SH-SY5Y (cell line): ENCODE measurements at regions not wholly inside any gene's neighbourhood (a gene's known extent, or its start where the extent isn't known, plus 50 kb on each side); places are given as distances from the start of the nearest gene placed in this dataset.

ENCODE experiments used
- GATA2 ChIP-seq: IDR thresholded peaks from 2 replicates; pipeline ENCODE4 v1.6.1; 2011; ENCODE audit warnings: mild to moderate bottlenecking, low read depth, low read length
- GATA3 ChIP-seq: IDR thresholded peaks from 2 replicates; pipeline ENCODE4 v1.6.1; 2011; ENCODE audit warnings: low read depth, mild to moderate bottlenecking, low read length, moderate library complexity

DNA sequence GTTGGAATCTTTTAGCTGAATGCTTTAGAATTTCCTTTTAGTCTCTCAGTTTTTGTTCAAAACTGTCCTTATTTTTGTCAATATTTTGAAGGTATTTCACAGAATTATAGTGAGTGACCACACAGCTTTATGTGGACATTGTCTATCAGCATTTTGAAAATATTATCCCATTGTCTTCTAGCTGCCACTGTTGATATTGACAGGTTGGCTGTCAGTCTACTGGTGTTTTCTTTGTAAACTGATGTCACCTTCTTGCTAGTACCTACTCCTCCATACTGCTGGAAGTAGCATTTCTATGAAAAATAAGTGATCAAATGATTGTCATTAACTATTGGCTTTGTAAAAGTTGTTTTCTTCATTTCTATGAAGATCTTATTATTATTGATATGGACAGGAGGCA is 256.8 kb downstream of the KLF12 start:
- TF ChIP-seq GATA2: no peak
- no peak for TF ChIP-seq GATA3
